ENCODE measurements at regions not wholly inside any gene's neighbourhood (a gene's known extent, or its start where the extent isn't known, plus 50 kb on each side); places are given as distances from the start of the nearest gene placed in this dataset.

GRCh38 chr20:11080781-11081377 is 407.1 kb upstream of the JAG1 start:
- DNase-seq: no peak

GRCh38 chr20:11083841-11084240 is 410.0 kb upstream of the JAG1 start:
- Histone ChIP-seq H3K9me3 (replicated peaks) (no peaks in the 10 kb centered on the region), H3K4me3 (no peak overlapping the region), H3K4me1 (peaks cover 10% of the 10 kb centered on the region), H3K27ac (replicated peaks) (no peak overlapping the region), H3K27me3 (ENCODE audit: low read depth) (no peaks in the 10 kb centered on the region), H3K36me3 (no peaks in the 10 kb centered on the region)
- intact Hi-C loops (cut with micrococcal nuclease): no loop called here
- TF ChIP-seq CTCF (IDR thresholded peaks at IDR 0.05; ENCODE audit: borderline replicate concordance): no peak
- DNase-seq: no peak

More at GRCh38 chr20:11080781-11081377, 407.1 kb upstream of the JAG1 start:
- Histone ChIP-seq H3K4me1 (peaks cover 10% of the 10 kb centered on the region), H3K9me3 (replicated peaks) (no peaks in the 10 kb centered on the region), H3K36me3 (no peaks in the 10 kb centered on the region), H3K27ac (replicated peaks) (peak overlapping the region; percentile 38), H3K4me3 (no peak overlapping the region), H3K27me3 (ENCODE audit: low read depth) (no peaks in the 10 kb centered on the region)
- intact Hi-C loops (cut with micrococcal nuclease): no loop called here
- no peak for TF ChIP-seq CTCF (IDR thresholded peaks at IDR 0.05; ENCODE audit: borderline replicate concordance)

- DNase-seq: no peak
- Histone ChIP-seq H3K9me3 (replicated peaks) (no peaks in the 10 kb centered on the region), H3K36me3 (no peaks in the 10 kb centered on the region), H3K27me3 (ENCODE audit: low read depth) (no peaks in the 10 kb centered on the region), H3K4me3 (no peak overlapping the region), H3K27ac (replicated peaks) (no peak overlapping the region), H3K4me1 (peaks cover 10% of the 10 kb centered on the region)
- intact Hi-C loops (cut with micrococcal nuclease): no loop called here
- TF ChIP-seq CTCF (IDR thresholded peaks at IDR 0.05; ENCODE audit: borderline replicate concordance): no peak
These were observed 410.7 kb upstream of the JAG1 start for GRCh38 chr20:11084508-11084907.

GRCh38 chr20:11086970-11087369 is 413.2 kb upstream of the JAG1 start:
- Histone ChIP-seq H3K36me3 (no peaks in the 10 kb centered on the region), H3K4me3 (no peak overlapping the region), H3K4me1 (no peaks in the 10 kb centered on the region), H3K27ac (replicated peaks) (no peak overlapping the region), H3K9me3 (replicated peaks) (no peaks in the 10 kb centered on the region), H3K27me3 (ENCODE audit: low read depth) (no peaks in the 10 kb centered on the region)
- TF ChIP-seq CTCF (IDR thresholded peaks at IDR 0.05; ENCODE audit: borderline replicate concordance): no peak
- DNase-seq: no peak
- intact Hi-C loops (cut with micrococcal nuclease): no loop called here

- intact Hi-C loops (cut with micrococcal nuclease): no loop called here
- no peak for TF ChIP-seq CTCF (IDR thresholded peaks at IDR 0.05; ENCODE audit: borderline replicate concordance)
- no peak overlapping the region for H3K27ac ChIP-seq (replicated peaks)
- no peaks in the 10 kb centered on the region for H3K27me3 ChIP-seq (ENCODE audit: low read depth)
- no peak overlapping the region for H3K4me3 ChIP-seq
- DNase-seq: no peak
- H3K4me1 ChIP-seq: no peaks in the 10 kb centered on the region
- H3K9me3 ChIP-seq (replicated peaks): no peaks in the 10 kb centered on the region
- H3K36me3 ChIP-seq: no peaks in the 10 kb centered on the region
These were observed 417.0 kb upstream of the JAG1 start for GRCh38 chr20:11090751-11091150.
